ENCODE measurements at regions not wholly inside any gene's neighbourhood (a gene's known extent, or its start where the extent isn't known, plus 50 kb on each side); places are given as distances from the start of the nearest gene placed in this dataset.

- H3K4me1 ChIP-seq = no peaks in the 10 kb centered on the region
- 80 to 83% methylated on average over 2 of the region's 2 CpGs for WGBS, 2 donors
Observed at GRCh38 chr13:104404325-104404724, 1338.1 kb upstream of the SLC10A2 start.

GRCh38 chr13:104389691-104390090 lies 1323.5 kb upstream of the SLC10A2 start:
- Histone ChIP-seq H3K36me3 (no peaks in the 10 kb centered on the region), H3K9me3 (no peaks in the 10 kb centered on the region), H3K4me3 (replicated peaks in 1 of 3) (no peak overlapping the region), H3K4me1 (no peaks in the 10 kb centered on the region), H3K27ac (no peak overlapping the region), H3K27me3 (no peaks in the 10 kb centered on the region)
- TF ChIP-seq POLR2A (IDR thresholded peaks at IDR 0.05) = no peak
- TF ChIP-seq CTCF (IDR thresholded peaks at IDR 0.05) = no peak
- WGBS, 2 donors = 56 to 66% methylated on average over 2 of the region's 2 CpGs
- intact Hi-C loops (cut with DNase I) = no loop called here
- DNase-seq = no peak

More at GRCh38 chr13:104404325-104404724, 1338.1 kb upstream of the SLC10A2 start:
- Histone ChIP-seq H3K9me3 (no peaks in the 10 kb centered on the region), H3K27ac (no peak overlapping the region), H3K4me3 (replicated peaks in 1 of 3) (no peak overlapping the region), H3K27me3 (no peaks in the 10 kb centered on the region), H3K36me3 (no peaks in the 10 kb centered on the region)
- DNase-seq = no peak
- TF ChIP-seq POLR2A (IDR thresholded peaks at IDR 0.05) (no peak), CTCF (IDR thresholded peaks at IDR 0.05) (no peak)
- intact Hi-C loops (cut with DNase I) = no loop called here

GRCh38 chr13:104387510-104387909 lies 1321.3 kb upstream of the SLC10A2 start:
- no peak for TF ChIP-seq CTCF (IDR thresholded peaks at IDR 0.05)
- TF ChIP-seq POLR2A (IDR thresholded peaks at IDR 0.05) = no peak
- intact Hi-C loops (cut with DNase I) = no loop called here
- Histone ChIP-seq H3K27me3 (no peaks in the 10 kb centered on the region), H3K27ac (no peak overlapping the region), H3K4me1 (no peaks in the 10 kb centered on the region), H3K4me3 (replicated peaks in 1 of 3) (no peak overlapping the region), H3K36me3 (no peaks in the 10 kb centered on the region), H3K9me3 (no peaks in the 10 kb centered on the region)
- WGBS, 2 donors = 80 to 91% methylated on average over 3 of the region's 3 CpGs
- no peak for DNase-seq

GRCh38 chr13:104385404-104385803 lies 1319.2 kb upstream of the SLC10A2 start:
- TF ChIP-seq CTCF (IDR thresholded peaks at IDR 0.05) (no peak), POLR2A (IDR thresholded peaks at IDR 0.05) (no peak)
- no peaks in the 10 kb centered on the region for H3K9me3 ChIP-seq
- intact Hi-C loops (cut with DNase I) = no loop called here
- no peak overlapping the region for H3K27ac ChIP-seq
- no peak for DNase-seq
- H3K4me3 ChIP-seq (replicated peaks in 1 of 3) = no peak overlapping the region
- no peaks in the 10 kb centered on the region for H3K27me3 ChIP-seq
- no peaks in the 10 kb centered on the region for H3K36me3 ChIP-seq
- no peaks in the 10 kb centered on the region for H3K4me1 ChIP-seq
- WGBS, 2 donors = 85 to 90% methylated on average over 2 of the region's 2 CpGs

GRCh38 chr13:104382951-104383350 lies 1316.7 kb upstream of the SLC10A2 start:
- intact Hi-C loops (cut with DNase I) = no loop called here
- no peaks in the 10 kb centered on the region for H3K27me3 ChIP-seq
- TF ChIP-seq CTCF (IDR thresholded peaks at IDR 0.05) = no peak
- TF ChIP-seq POLR2A (IDR thresholded peaks at IDR 0.05) = no peak
- no peak overlapping the region for H3K27ac ChIP-seq
- WGBS, 2 donors = 87 to 91% methylated on average over 1 of the region's 1 CpG
- no peaks in the 10 kb centered on the region for H3K36me3 ChIP-seq
- no peak overlapping the region for H3K4me3 ChIP-seq (replicated peaks in 1 of 3)
- H3K9me3 ChIP-seq = no peaks in the 10 kb centered on the region
- no peaks in the 10 kb centered on the region for H3K4me1 ChIP-seq
- no peak for DNase-seq

Measured in thyroid gland (tissue), 4 donors.